GM18909 (cell line): ENCODE measurements at regions not wholly inside any gene's neighbourhood (a gene's known extent, or its start where the extent isn't known, plus 50 kb on each side); places are given as distances from the start of the nearest gene placed in this dataset.
A peak's percentile ranks its signal among the peaks of the same experiment; 100 is the strongest.

ENCODE experiments used
- ATAC-seq: cut with Tn5 transposase; IDR thresholded peaks from one replicate; pipeline ENCODE4 v1.9.1; 2021; ENCODE audit warnings: mild to moderate bottlenecking; ENCODE audit not compliant: unreplicated experiment, poor library complexity

GRCh38 chrX:39202641-39203040 lies 401.4 kb downstream of the MID1IP1 start:
- no peak for ATAC-seq

GRCh38 chrX:39203427-39203826 lies 402.2 kb downstream of the MID1IP1 start:
- no peak for ATAC-seq

GRCh38 chrX:39204353-39204752 lies 403.1 kb downstream of the MID1IP1 start:
- peak; percentile 26 for ATAC-seq

- peak; percentile 71 for ATAC-seq
These were observed 403.7 kb downstream of the MID1IP1 start for GRCh38 chrX:39204945-39205344.

- ATAC-seq: no peak
These were observed 404.2 kb downstream of the MID1IP1 start for GRCh38 chrX:39205467-39205866.

- no peak for ATAC-seq
These were observed 405.3 kb downstream of the MID1IP1 start for GRCh38 chrX:39206399-39207145.

GRCh38 chrX:39211501-39211900 lies 410.2 kb downstream of the MID1IP1 start:
- ATAC-seq: no peak

GRCh38 chrX:39212456-39212855 lies 411.2 kb downstream of the MID1IP1 start:
- no peak for ATAC-seq

- no peak for ATAC-seq
These were observed 413.3 kb downstream of the MID1IP1 start for GRCh38 chrX:39214387-39215126.

- no peak for ATAC-seq
These were observed 419.7 kb downstream of the MID1IP1 start for GRCh38 chrX:39220952-39221351.

GRCh38 chrX:39222346-39223113 lies 421.3 kb downstream of the MID1IP1 start:
- no peak for ATAC-seq

- ATAC-seq: no peak
These were observed 425.0 kb downstream of the MID1IP1 start for GRCh38 chrX:39226251-39226650.

GRCh38 chrX:39227371-39227770 lies 426.1 kb downstream of the MID1IP1 start:
- ATAC-seq: no peak

GRCh38 chrX:39238006-39238405 lies 436.7 kb downstream of the MID1IP1 start:
- no peak for ATAC-seq

- peak; percentile 48 for ATAC-seq
These were observed 440.9 kb downstream of the MID1IP1 start for GRCh38 chrX:39242187-39242586.

- ATAC-seq: no peak
These were observed 442.9 kb downstream of the MID1IP1 start for GRCh38 chrX:39244147-39244546.

- no peak for ATAC-seq
These were observed 443.8 kb downstream of the MID1IP1 start for GRCh38 chrX:39245024-39245423.

- ATAC-seq: no peak
These were observed 446.3 kb downstream of the MID1IP1 start for GRCh38 chrX:39247536-39247935.

GRCh38 chrX:39248330-39248729 lies 447.1 kb downstream of the MID1IP1 start:
- no peak for ATAC-seq

- no peak for ATAC-seq
These were observed 448.7 kb downstream of the MID1IP1 start for GRCh38 chrX:39249999-39250398.

GRCh38 chrX:39251995-39252394 lies 450.7 kb downstream of the MID1IP1 start:
- no peak for ATAC-seq
